ENCODE measurements at regions not wholly inside any gene's neighbourhood (a gene's known extent, or its start where the extent isn't known, plus 50 kb on each side); places are given as distances from the start of the nearest gene placed in this dataset.
A peak's percentile ranks its signal among the peaks of the same experiment; 100 is the strongest.

DNA sequence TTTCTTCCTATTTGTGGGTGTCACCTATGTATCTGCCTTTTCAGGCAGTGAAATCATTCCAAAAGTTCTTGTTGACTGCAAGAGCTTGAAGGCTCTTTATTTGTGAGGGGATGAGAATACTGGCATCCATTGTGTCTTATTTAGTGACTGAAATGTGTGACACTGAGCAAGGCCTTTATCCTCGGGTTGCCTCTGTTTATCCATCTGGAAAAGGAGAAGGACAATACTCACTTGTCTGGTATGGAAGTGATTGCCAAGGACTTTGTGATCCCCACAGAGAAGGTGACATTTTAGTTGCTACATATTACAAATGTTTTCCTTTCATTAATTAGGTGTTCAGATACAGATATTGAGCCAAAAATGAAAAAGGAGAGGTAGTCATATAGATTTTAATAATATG is 80.2 kb downstream of the ARRDC3 start:
- peaks cover 6% of the 10 kb centered on the region for H3K4me1 ChIP-seq (ENCODE audit: insufficient read depth, low read length, severe bottlenecking)
- no peaks in the 10 kb centered on the region for H3K27me3 ChIP-seq (ENCODE audit: insufficient read depth, low read length)
- H3F3A ChIP-seq (ENCODE audit: insufficient read depth, low read length): no peaks in the 10 kb centered on the region
- H3K9me2 ChIP-seq (ENCODE audit: low read depth, low read length): no peaks in the 10 kb centered on the region
- TF ChIP-seq, protein P1, sequence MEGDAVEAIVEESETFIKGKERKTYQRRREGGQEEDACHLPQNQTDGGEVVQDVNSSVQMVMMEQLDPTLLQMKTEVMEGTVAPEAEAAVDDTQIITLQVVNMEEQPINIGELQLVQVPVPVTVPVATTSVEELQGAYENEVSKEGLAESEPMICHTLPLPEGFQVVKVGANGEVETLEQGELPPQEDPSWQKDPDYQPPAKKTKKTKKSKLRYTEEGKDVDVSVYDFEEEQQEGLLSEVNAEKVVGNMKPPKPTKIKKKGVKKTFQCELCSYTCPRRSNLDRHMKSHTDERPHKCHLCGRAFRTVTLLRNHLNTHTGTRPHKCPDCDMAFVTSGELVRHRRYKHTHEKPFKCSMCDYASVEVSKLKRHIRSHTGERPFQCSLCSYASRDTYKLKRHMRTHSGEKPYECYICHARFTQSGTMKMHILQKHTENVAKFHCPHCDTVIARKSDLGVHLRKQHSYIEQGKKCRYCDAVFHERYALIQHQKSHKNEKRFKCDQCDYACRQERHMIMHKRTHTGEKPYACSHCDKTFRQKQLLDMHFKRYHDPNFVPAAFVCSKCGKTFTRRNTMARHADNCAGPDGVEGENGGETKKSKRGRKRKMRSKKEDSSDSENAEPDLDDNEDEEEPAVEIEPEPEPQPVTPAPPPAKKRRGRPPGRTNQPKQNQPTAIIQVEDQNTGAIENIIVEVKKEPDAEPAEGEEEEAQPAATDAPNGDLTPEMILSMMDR (IDR thresholded peaks at IDR 0.05; ENCODE audit: low read length): no peak
- no peak for TF ChIP-seq EZH2 (IDR thresholded peaks at IDR 0.05; ENCODE audit: borderline replicate concordance, low read length)
- no peaks in the 10 kb centered on the region for H3K9me3 ChIP-seq (ENCODE audit: low read length)
- no peaks in the 10 kb centered on the region for H3K79me2 ChIP-seq (ENCODE audit: insufficient read depth, low read length)
- H3K4me2 ChIP-seq (ENCODE audit: low read length): no peak overlapping the region
- no peaks in the 10 kb centered on the region for H4K20me1 ChIP-seq (ENCODE audit: insufficient read depth, low read length)
- H3K4me3 ChIP-seq (ENCODE audit: low read depth, low read length, poor library complexity, severe bottlenecking): no peak overlapping the region
- H2AFZ ChIP-seq (ENCODE audit: low read length): no peak overlapping the region
- no peaks in the 10 kb centered on the region for H3K36me3 ChIP-seq (ENCODE audit: insufficient read depth, low read length)
- no peak overlapping the region for H3K27ac ChIP-seq (ENCODE audit: low read depth, low read length, poor library complexity, severe bottlenecking)
- no peak overlapping the region for H3K9ac ChIP-seq (ENCODE audit: low read length)

DNA sequence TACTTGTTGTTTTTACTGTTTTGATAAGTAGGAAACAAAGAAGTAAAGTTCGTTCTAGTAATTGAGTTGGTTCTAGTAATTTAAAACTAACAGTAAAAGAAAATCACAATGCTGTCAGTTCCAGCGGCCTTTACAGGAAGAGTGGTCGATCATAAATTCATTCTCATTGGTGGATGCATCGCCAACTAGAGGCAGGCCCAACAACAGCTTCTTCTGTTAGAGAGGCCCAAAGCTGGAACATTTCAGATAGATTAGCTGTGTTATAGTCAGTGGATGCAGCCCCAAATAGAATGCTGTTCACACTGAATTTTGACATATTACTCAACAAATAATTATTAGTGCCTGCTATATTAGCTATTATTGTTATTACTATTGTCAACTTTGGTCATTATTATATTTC is 80.8 kb downstream of the ARRDC3 start:
- Histone ChIP-seq H3K9me2 (ENCODE audit: low read depth, low read length) (no peaks in the 10 kb centered on the region), H3K79me2 (ENCODE audit: insufficient read depth, low read length) (no peaks in the 10 kb centered on the region), H3K4me3 (ENCODE audit: low read depth, low read length, poor library complexity, severe bottlenecking) (no peak overlapping the region), H3F3A (ENCODE audit: insufficient read depth, low read length) (no peaks in the 10 kb centered on the region), H2AFZ (ENCODE audit: low read length) (peak overlapping the region; percentile 99), H4K20me1 (ENCODE audit: insufficient read depth, low read length) (no peaks in the 10 kb centered on the region), H3K9ac (ENCODE audit: low read length) (no peak overlapping the region), H3K9me3 (ENCODE audit: low read length) (no peaks in the 10 kb centered on the region), H3K36me3 (ENCODE audit: insufficient read depth, low read length) (no peaks in the 10 kb centered on the region), H3K4me1 (ENCODE audit: insufficient read depth, low read length, severe bottlenecking) (peaks cover 6% of the 10 kb centered on the region), H3K4me2 (ENCODE audit: low read length) (0 out of 2 replicates have a peak overlapping the region, but pooled peaks have one; percentile 24), H3K27ac (ENCODE audit: low read depth, low read length, poor library complexity, severe bottlenecking) (no peak overlapping the region), H3K27me3 (ENCODE audit: insufficient read depth, low read length) (no peaks in the 10 kb centered on the region)
- TF ChIP-seq, protein P1 (IDR thresholded peaks at IDR 0.05; ENCODE audit: low read length): peak; percentile 48
- no peak for TF ChIP-seq EZH2 (IDR thresholded peaks at IDR 0.05; ENCODE audit: borderline replicate concordance, low read length)

DNA sequence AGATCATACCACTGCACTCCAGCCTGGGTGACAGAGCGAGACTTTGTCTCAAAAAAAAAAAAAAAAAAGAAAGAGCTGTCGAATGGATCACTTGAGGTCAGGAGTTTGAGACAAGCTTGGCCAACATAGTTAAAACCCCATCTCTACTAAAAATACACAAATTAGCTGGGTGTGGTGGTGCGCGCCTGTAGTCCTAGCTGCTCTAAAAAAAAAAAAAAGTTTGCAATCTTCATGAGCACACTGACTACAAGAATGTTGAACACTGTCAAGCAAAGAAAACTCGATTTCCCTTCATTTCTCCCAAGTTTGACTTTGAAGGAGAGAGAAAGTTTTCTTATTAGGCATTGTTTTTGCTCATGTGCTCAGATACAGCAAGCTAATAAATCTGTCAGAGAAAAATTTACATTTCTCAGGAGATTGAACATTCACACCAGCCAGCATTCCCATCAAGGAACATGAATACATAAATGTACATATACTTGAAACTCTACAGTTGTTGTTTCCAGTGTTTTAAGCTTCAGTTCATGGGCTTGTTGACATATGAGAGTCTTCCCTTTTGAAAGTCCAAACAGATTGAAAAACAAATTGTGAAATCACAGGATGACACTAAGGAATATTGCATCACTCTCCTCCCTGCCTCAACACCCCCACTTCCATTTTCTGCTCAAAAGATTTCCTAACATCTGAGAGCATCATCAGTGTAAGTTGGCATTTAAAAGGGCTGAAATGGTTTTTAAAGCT is 81.8 kb downstream of the ARRDC3 start:
- Histone ChIP-seq H3K27ac (ENCODE audit: low read depth, low read length, poor library complexity, severe bottlenecking) (no peak overlapping the region), H3K27me3 (ENCODE audit: insufficient read depth, low read length) (no peaks in the 10 kb centered on the region), H3K9me2 (ENCODE audit: low read depth, low read length) (no peaks in the 10 kb centered on the region), H4K20me1 (ENCODE audit: insufficient read depth, low read length) (no peaks in the 10 kb centered on the region), H2AFZ (ENCODE audit: low read length) (no peak overlapping the region), H3K4me3 (ENCODE audit: low read depth, low read length, poor library complexity, severe bottlenecking) (no peak overlapping the region), H3K79me2 (ENCODE audit: insufficient read depth, low read length) (no peaks in the 10 kb centered on the region), H3K9me3 (ENCODE audit: low read length) (no peaks in the 10 kb centered on the region), H3F3A (ENCODE audit: insufficient read depth, low read length) (no peaks in the 10 kb centered on the region), H3K4me1 (ENCODE audit: insufficient read depth, low read length, severe bottlenecking) (peaks cover 6% of the 10 kb centered on the region), H3K4me2 (ENCODE audit: low read length) (no peak overlapping the region), H3K36me3 (ENCODE audit: insufficient read depth, low read length) (no peaks in the 10 kb centered on the region), H3K9ac (ENCODE audit: low read length) (no peak overlapping the region)
- TF ChIP-seq EZH2 (IDR thresholded peaks at IDR 0.05; ENCODE audit: borderline replicate concordance, low read length): no peak
- TF ChIP-seq, protein P1 (IDR thresholded peaks at IDR 0.05; ENCODE audit: low read length): no peak

Data from OCI-LY1 (cell line).